SU-DHL-6 (cell line): ENCODE measurements at regions not wholly inside any gene's neighbourhood (a gene's known extent, or its start where the extent isn't known, plus 50 kb on each side); places are given as distances from the start of the nearest gene placed in this dataset.

Experiments used
- H2AFZ ChIP-seq: fragments of 200-600 bp; sonication (generic); 2 replicates; pipeline ENCODE4 v1.6.1; 2014; ENCODE audit warnings: low read depth, mild to moderate bottlenecking, moderate library complexity, mixed read lengths, antibody characterized with exemption, low read length; ENCODE audit not compliant: severe bottlenecking
- H3F3A ChIP-seq: fragments of 200-600 bp; shearing (Covaris generic); 2 replicates; pipeline ENCODE4 v1.6.0; 2016; ENCODE audit warnings: antibody characterized with exemption, mild to moderate bottlenecking; ENCODE audit not compliant: insufficient read depth
- H3K27ac ChIP-seq: fragments of 200-600 bp; sonication (generic); 2 replicates; pipeline ENCODE4 v1.5.1; 2016; ENCODE audit warnings: low read depth, mild to moderate bottlenecking, low read length, moderate library complexity, mixed read lengths
- H3K27me3 ChIP-seq: fragments of 200-600 bp; sonication (generic), shearing (Covaris generic); 2 replicates; pipeline ENCODE4 v1.6.0; 2014; ENCODE audit warnings: mild to moderate bottlenecking, low read length
- H3K36me3 ChIP-seq: fragments of 200-600 bp; sonication (generic); 2 replicates; pipeline ENCODE4 v1.6.1; 2014; ENCODE audit warnings: mild to moderate bottlenecking, low read length, mixed read lengths
- H3K4me2 ChIP-seq: fragments of 300-600, 200-600 bp; shearing (Covaris generic), sonication (generic); 2 replicates; pipeline ENCODE4 v1.6.0; 2014; ENCODE audit warnings: low read length, low read depth, mild to moderate bottlenecking; ENCODE audit not compliant: poor library complexity, severe bottlenecking
- H3K4me3 ChIP-seq: fragments of 200-600 bp; sonication (generic); 2 replicates; pipeline ENCODE4 v1.5.1; 2014; ENCODE audit warnings: antibody characterized with exemption, low read length, mild to moderate bottlenecking, mixed read lengths; ENCODE audit not compliant: insufficient read depth, poor library complexity, severe bottlenecking
- H3K79me2 ChIP-seq: fragments of 200-600 bp; sonication (generic); 2 replicates; pipeline ENCODE4 v1.6.1; 2014; ENCODE audit warnings: mild to moderate bottlenecking, low read length, moderate library complexity; ENCODE audit not compliant: insufficient read depth
- H3K9ac ChIP-seq: fragments of 200-600 bp; sonication (generic); 2 replicates; pipeline ENCODE4 v1.7.0; 2014; ENCODE audit warnings: mild to moderate bottlenecking, low read length
- H3K9me2 ChIP-seq: fragments of 200-600 bp; sonication (generic); replicated peaks from 2 replicates; pipeline ENCODE4 v1.6.1; 2014; ENCODE audit warnings: low read length; ENCODE audit not compliant: insufficient read depth
- H3K9me3 ChIP-seq: fragments of 200-600 bp; sonication (generic); 2 replicates; pipeline ENCODE4 v1.6.1; 2014; ENCODE audit warnings: low read length, mixed read lengths; ENCODE audit not compliant: insufficient read depth
- H4K20me1 ChIP-seq: fragments of 200-600 bp; sonication (generic); 2 replicates; pipeline ENCODE4 v1.6.1; 2014; ENCODE audit warnings: low read depth, mild to moderate bottlenecking, antibody characterized with exemption, low read length, moderate library complexity, mixed read lengths
- CTCF ChIP-seq: fragments of 200-600 bp; sonication (generic); IDR thresholded peaks from one replicate; pipeline ENCODE4 v1.5.1; 2017; ENCODE audit warnings: antibody characterized with exemption, mild to moderate bottlenecking, low read length, moderate library complexity; ENCODE audit not compliant: insufficient read depth, poor library complexity, severe bottlenecking
- EZH2phosphoT487 ChIP-seq: fragments of 200-600 bp; sonication (generic), shearing (Covaris generic); conservative IDR thresholded peaks from 2 replicates; pipeline ENCODE4 v1.6.1; 2018; ENCODE audit warnings: mild to moderate bottlenecking, antibody characterized with exemption, low read length, moderate library complexity, mixed read lengths

GRCh38 chr5:125343015-125343414 lies 596.6 kb upstream of the ZNF608 start:
- H3K9ac ChIP-seq: no peak overlapping the region
- TF ChIP-seq EZH2phosphoT487 (no peak), CTCF (no peak)
- H3F3A ChIP-seq: no peaks in the 10 kb centered on the region
- H3K36me3 ChIP-seq: no peaks in the 10 kb centered on the region
- H3K27ac ChIP-seq: no peak overlapping the region
- no peaks in the 10 kb centered on the region for H3K9me3 ChIP-seq
- no peak overlapping the region for H3K4me3 ChIP-seq
- H3K27me3 ChIP-seq: no peaks in the 10 kb centered on the region
- no peaks in the 10 kb centered on the region for H4K20me1 ChIP-seq
- no peak overlapping the region for H3K4me2 ChIP-seq
- H3K9me2 ChIP-seq: no peaks in the 10 kb centered on the region
- H3K79me2 ChIP-seq: no peaks in the 10 kb centered on the region
- no peak overlapping the region for H2AFZ ChIP-seq

GRCh38 chr5:125346316-125346715 lies 599.9 kb upstream of the ZNF608 start:
- no peak overlapping the region for H3K4me2 ChIP-seq
- H3F3A ChIP-seq: no peaks in the 10 kb centered on the region
- no peak overlapping the region for H3K27ac ChIP-seq
- no peaks in the 10 kb centered on the region for H3K27me3 ChIP-seq
- H3K4me3 ChIP-seq: no peak overlapping the region
- H3K9me3 ChIP-seq: no peaks in the 10 kb centered on the region
- no peaks in the 10 kb centered on the region for H4K20me1 ChIP-seq
- H3K79me2 ChIP-seq: no peaks in the 10 kb centered on the region
- no peak overlapping the region for H3K9ac ChIP-seq
- H3K36me3 ChIP-seq: no peaks in the 10 kb centered on the region
- H2AFZ ChIP-seq: no peak overlapping the region
- TF ChIP-seq CTCF (no peak), EZH2phosphoT487 (no peak)
- H3K9me2 ChIP-seq: no peaks in the 10 kb centered on the region

- Histone ChIP-seq H3K9me2 (no peaks in the 10 kb centered on the region), H3K4me2 (no peak overlapping the region), H3F3A (no peaks in the 10 kb centered on the region), H3K9me3 (no peaks in the 10 kb centered on the region), H3K9ac (no peak overlapping the region), H3K79me2 (no peaks in the 10 kb centered on the region), H3K36me3 (no peaks in the 10 kb centered on the region), H3K4me3 (no peak overlapping the region), H4K20me1 (no peaks in the 10 kb centered on the region), H2AFZ (no peak overlapping the region), H3K27ac (no peak overlapping the region), H3K27me3 (no peaks in the 10 kb centered on the region)
- no peak for TF ChIP-seq CTCF
- TF ChIP-seq EZH2phosphoT487: no peak
These were observed 601.8 kb upstream of the ZNF608 start for GRCh38 chr5:125348221-125348692.
